ENCODE measurements at regions not wholly inside any gene's neighbourhood (a gene's known extent, or its start where the extent isn't known, plus 50 kb on each side); places are given as distances from the start of the nearest gene placed in this dataset.

DNA sequence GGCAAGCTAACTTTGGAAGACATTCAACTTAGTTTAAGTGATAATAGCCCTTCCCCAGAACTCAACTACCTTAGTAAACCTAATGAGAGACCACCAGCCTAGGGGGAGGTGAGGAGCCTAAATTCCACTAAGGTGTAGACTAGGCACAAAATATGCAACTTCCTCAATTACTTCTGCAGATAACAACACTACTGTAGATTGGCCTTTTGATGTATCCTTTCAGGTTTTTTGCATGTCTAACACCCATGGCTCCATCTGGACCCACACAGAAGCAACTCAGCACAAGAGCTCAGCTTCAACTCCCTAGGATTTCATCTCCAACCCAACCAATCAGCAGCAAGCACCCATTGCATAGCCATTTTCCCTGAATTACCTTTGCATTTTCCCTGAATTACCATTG is 353.3 kb downstream of the AKAIN1 start:
- TF ChIP-seq POLR2A (IDR thresholded peaks at IDR 0.05; ENCODE audit: low read length), result no peak
- TF ChIP-seq GATA1 (IDR thresholded peaks at IDR 0.05; ENCODE audit: low read depth, low read length), result no peak

Data from erythroblast (primary cell).